ENCODE measurements at regions not wholly inside any gene's neighbourhood (a gene's known extent, or its start where the extent isn't known, plus 50 kb on each side); places are given as distances from the start of the nearest gene placed in this dataset.

DNA sequence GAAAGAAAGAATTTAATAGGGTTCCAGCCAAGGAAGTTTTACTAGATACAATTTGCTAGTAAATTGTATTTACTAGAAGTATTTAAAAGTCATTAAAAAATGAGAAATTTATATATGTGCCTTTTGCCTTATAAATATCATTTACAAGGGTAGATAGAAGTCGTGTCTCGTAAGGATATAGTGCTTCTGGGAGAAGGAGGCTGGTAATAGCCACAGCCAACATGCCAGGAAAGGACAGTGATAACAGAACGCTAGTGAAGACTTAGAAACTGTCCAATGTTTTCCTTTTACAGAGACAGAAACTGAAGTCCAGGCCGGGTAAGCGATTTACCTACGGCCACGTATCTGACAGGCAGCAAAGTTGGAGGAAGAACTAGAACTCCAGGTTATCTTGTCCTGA, 113.5 kb upstream of the LRRN1 start:
- TF ChIP-seq, protein P1, sequence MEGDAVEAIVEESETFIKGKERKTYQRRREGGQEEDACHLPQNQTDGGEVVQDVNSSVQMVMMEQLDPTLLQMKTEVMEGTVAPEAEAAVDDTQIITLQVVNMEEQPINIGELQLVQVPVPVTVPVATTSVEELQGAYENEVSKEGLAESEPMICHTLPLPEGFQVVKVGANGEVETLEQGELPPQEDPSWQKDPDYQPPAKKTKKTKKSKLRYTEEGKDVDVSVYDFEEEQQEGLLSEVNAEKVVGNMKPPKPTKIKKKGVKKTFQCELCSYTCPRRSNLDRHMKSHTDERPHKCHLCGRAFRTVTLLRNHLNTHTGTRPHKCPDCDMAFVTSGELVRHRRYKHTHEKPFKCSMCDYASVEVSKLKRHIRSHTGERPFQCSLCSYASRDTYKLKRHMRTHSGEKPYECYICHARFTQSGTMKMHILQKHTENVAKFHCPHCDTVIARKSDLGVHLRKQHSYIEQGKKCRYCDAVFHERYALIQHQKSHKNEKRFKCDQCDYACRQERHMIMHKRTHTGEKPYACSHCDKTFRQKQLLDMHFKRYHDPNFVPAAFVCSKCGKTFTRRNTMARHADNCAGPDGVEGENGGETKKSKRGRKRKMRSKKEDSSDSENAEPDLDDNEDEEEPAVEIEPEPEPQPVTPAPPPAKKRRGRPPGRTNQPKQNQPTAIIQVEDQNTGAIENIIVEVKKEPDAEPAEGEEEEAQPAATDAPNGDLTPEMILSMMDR (IDR thresholded peaks at IDR 0.05; ENCODE audit: borderline replicate concordance, extremely low read depth, low read length, poor library complexity, severe bottlenecking): no peak
- TF ChIP-seq EZH2 (IDR thresholded peaks at IDR 0.05; ENCODE audit: borderline replicate concordance, low read depth, low read length, severe bottlenecking): no peak
